ENCODE measurements at regions not wholly inside any gene's neighbourhood (a gene's known extent, or its start where the extent isn't known, plus 50 kb on each side); places are given as distances from the start of the nearest gene placed in this dataset.

DNA sequence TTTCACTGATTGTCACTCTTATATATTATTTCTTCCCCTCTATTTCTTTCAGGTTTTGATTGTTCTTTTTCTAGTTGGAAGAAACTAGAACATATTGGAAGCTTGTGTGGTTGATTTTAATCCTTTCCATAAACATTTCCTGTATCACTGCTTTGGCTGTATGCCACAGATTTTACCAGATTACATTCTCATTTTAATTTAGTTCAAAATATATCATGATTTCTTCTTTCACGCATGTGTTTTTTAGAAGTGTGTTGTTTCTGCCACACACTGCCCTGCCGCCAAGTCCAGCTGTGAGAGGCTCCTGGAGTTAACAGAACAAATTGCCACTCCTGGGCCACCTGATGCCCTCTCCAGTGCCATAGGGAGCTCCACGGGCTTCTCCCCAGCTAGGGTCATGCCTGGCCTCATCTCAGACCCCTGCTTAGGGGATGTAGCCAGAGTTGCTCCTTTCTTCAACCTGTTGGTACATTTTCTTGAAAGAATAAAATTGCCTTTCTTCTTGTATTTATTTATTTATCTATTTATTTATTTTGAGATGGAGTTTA lies 206.2 kb upstream of the COPS8 start:
- no peak overlapping the region for H4K91ac ChIP-seq (replicated peaks; ENCODE audit: insufficient read length, low read length)
- H4K8ac ChIP-seq (ENCODE audit: extremely low read depth, insufficient read depth, low read length) = no peak overlapping the region
- H3K23me2 ChIP-seq (ENCODE audit: low read depth, low read length) = no peaks in the 10 kb centered on the region
- H3K14ac ChIP-seq (ENCODE audit: insufficient read length) = no peak overlapping the region
- no peaks in the 10 kb centered on the region for H3K27me3 ChIP-seq (replicated peaks in 1 of 4; ENCODE audit: control insufficient read depth in 3 of 4, extremely low read depth in 1 of 4, insufficient read depth in 3 of 4, low read length in 3 of 4)
- H3K18ac ChIP-seq (ENCODE audit: extremely low read depth, low read length) = no peak overlapping the region
- no peaks in the 10 kb centered on the region for H3K79me1 ChIP-seq (ENCODE audit: low read depth, low read length)
- H3K9ac ChIP-seq (replicated peaks in 1 of 4; ENCODE audit: extremely low read depth in 1 of 4, low read depth in 3 of 4, low read length in 3 of 4) = no peak overlapping the region
- no peak overlapping the region for H2BK20ac ChIP-seq (ENCODE audit: low read length)
- FAIRE-seq (no peak), DNase-seq (ENCODE audit: low read depth in 1 of 2, low spot score in 2 of 2) (peak in 1 of 2 experiments; percentile 14)
- no peak overlapping the region for H2BK12ac ChIP-seq (ENCODE audit: low read depth, low read length)
- ChIA-PET CTCF (ENCODE audit: partially characterized antibody) (interaction anchor here (0.7 to 1.2 kb wide), 2 partner anchors 148 to 295 kb away, joined by 3 to 4 read pairs; no protein-coding TSS in a partner anchor), POLR2A (ENCODE audit: partially characterized antibody) (no interaction called here)
- H4K20me1 ChIP-seq (replicated peaks in 1 of 2; ENCODE audit: control insufficient read depth in 1 of 2, insufficient read depth in 2 of 2, low read length in 2 of 2) = no peaks in the 10 kb centered on the region
- H3K27ac ChIP-seq (ENCODE audit: low read depth, low read length) = no peak overlapping the region
- no peaks in the 10 kb centered on the region; a peak in 1 of 7 replicates for H3K4me1 ChIP-seq (replicated peaks in 1 of 4; ENCODE audit: control insufficient read depth in 3 of 4, insufficient read depth in 4 of 4, low read length in 3 of 4)
- H2BK120ac ChIP-seq (replicated peaks; ENCODE audit: low read depth, low read length) = no peak overlapping the region
- H3K9me3 ChIP-seq (ENCODE audit: insufficient read depth in 2 of 2, low read depth in 1 of 2, low read length in 1 of 2) = no peaks in the 10 kb centered on the region; a peak in 1 of 4 replicates
- H3K4ac ChIP-seq (replicated peaks; ENCODE audit: insufficient read length, low read depth, low read length) = no peak overlapping the region
- H3K79me2 ChIP-seq (ENCODE audit: control insufficient read depth in 1 of 2, insufficient read depth in 2 of 2, low read length in 2 of 2) = no peaks in the 10 kb centered on the region
- no peak overlapping the region for H3K4me3 ChIP-seq (ENCODE audit: extremely low read depth in 1 of 4, insufficient read depth in 2 of 4, low read depth in 3 of 4, low read length in 4 of 4)
- H2AK5ac ChIP-seq (ENCODE audit: low read depth, low read length) = no peak overlapping the region
- H3K4me2 ChIP-seq (ENCODE audit: insufficient read depth in 1 of 2, low read depth in 2 of 2, low read length in 2 of 2) = no peak overlapping the region
- 96% methylated on average over 3 of the region's 3 CpGs; no CpG with 5 or more reads in 1 of the 2 experiments for WGBS, 2 experiments (ENCODE audit: extremely low coverage in 1 of 2, insufficient coverage in 1 of 2, insufficient read length in 1 of 2, insufficient replicate concordance in 2 of 2, low coverage in 1 of 2, low lambda C conversion rate in 2 of 2, missing lambda C conversion rate in 1 of 2)
- H4K5ac ChIP-seq (ENCODE audit: insufficient read length, low read depth, low read length) = no peak overlapping the region
- no peak overlapping the region for H3K56ac ChIP-seq (replicated peaks; ENCODE audit: insufficient read length, low read depth, low read length)
- no peak overlapping the region for H2BK5ac ChIP-seq (ENCODE audit: low read depth, low read length)
- H2AFZ ChIP-seq (ENCODE audit: low read length) = no peak overlapping the region
- no peaks in the 10 kb centered on the region for H3K36me3 ChIP-seq (ENCODE audit: control insufficient read depth in 2 of 4, insufficient read depth in 4 of 4, low read length in 3 of 4)
- H3K23ac ChIP-seq (ENCODE audit: insufficient read length) = no peak overlapping the region
- no peak overlapping the region for H2BK15ac ChIP-seq (ENCODE audit: low read length)
- TF ChIP-seq CEBPB (IDR thresholded peaks at IDR 0.05; ENCODE audit: low read depth, low read length) (no peak), HDAC6 (IDR thresholded peaks at IDR 0.05; ENCODE audit: low read depth, low read length) (no peak), SAP30 (IDR thresholded peaks at IDR 0.05; ENCODE audit: insufficient read depth, insufficient replicate concordance, low read length) (no peak)

All from H1 (cell line).